ENCODE measurements at regions not wholly inside any gene's neighbourhood (a gene's known extent, or its start where the extent isn't known, plus 50 kb on each side); places are given as distances from the start of the nearest gene placed in this dataset.

GRCh38 chr3:65182085-65182484, 494.3 kb upstream of the ADAMTS9 start:
- 80% methylated on average over 1 of the region's 4 CpGs for WGBS (ENCODE audit: insufficient coverage)
- DNase-seq (ENCODE audit: low read depth in 4 of 6, low spot score in 6 of 6), result no peak

GRCh38 chr3:65181391-65181871, 493.6 kb upstream of the ADAMTS9 start:
- WGBS (ENCODE audit: insufficient coverage), result 33% methylated on average over 1 of the region's 6 CpGs
- Histone ChIP-seq H3K4me1 (ENCODE audit: control insufficient read depth, insufficient read depth, low read length) (peaks cover 3% of the 10 kb centered on the region), H3K9me3 (ENCODE audit: control insufficient read depth, insufficient read depth, low read length) (no peaks in the 10 kb centered on the region), H3K27me3 (ENCODE audit: control insufficient read depth, insufficient read depth, low read length) (no peaks in the 10 kb centered on the region), H3K4me3 (ENCODE audit: low read depth, low read length) (no peak overlapping the region), H3K27ac (ENCODE audit: low read depth, low read length) (peak overlapping the region; percentile 51), H3K36me3 (ENCODE audit: control insufficient read depth, insufficient read depth, low read length) (no peaks in the 10 kb centered on the region)
- DNase-seq (ENCODE audit: low read depth in 4 of 6, low spot score in 6 of 6), result peak in 3 of 6 donors; percentile 44 to 70 (median 62)

More at GRCh38 chr3:65182085-65182484, 494.3 kb upstream of the ADAMTS9 start:
- Histone ChIP-seq H3K36me3 (ENCODE audit: control insufficient read depth, insufficient read depth, low read length) (no peaks in the 10 kb centered on the region), H3K4me3 (ENCODE audit: low read depth, low read length) (no peak overlapping the region), H3K27ac (ENCODE audit: low read depth, low read length) (no peak overlapping the region), H3K4me1 (ENCODE audit: control insufficient read depth, insufficient read depth, low read length) (peaks cover 3% of the 10 kb centered on the region), H3K27me3 (ENCODE audit: control insufficient read depth, insufficient read depth, low read length) (no peaks in the 10 kb centered on the region), H3K9me3 (ENCODE audit: control insufficient read depth, insufficient read depth, low read length) (no peaks in the 10 kb centered on the region)

DNA sequence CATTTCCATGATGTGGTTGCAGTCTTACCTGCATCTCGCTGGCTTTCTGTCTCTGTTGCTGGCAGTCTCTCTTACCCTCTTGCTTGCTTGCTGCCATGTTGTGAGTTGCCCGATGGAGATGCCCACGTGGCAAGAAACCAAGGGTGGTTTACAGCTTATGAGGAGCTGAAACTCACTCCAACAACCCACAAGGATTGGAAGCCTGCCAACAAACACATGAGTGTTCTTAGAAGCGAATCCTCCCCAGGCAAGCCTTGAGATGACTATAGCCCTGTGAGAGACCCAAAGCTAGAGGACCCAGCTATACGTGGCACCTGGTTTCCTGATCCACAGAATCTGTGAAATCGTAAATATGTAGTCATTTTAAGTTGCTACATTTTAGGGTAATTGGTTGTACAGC, 490.9 kb upstream of the ADAMTS9 start:
- no peaks in the 10 kb centered on the region for H3K27me3 ChIP-seq (ENCODE audit: control insufficient read depth, insufficient read depth, low read length)
- H3K4me3 ChIP-seq (ENCODE audit: low read depth, low read length), result no peak overlapping the region
- H3K9me3 ChIP-seq (ENCODE audit: control insufficient read depth, insufficient read depth, low read length), result no peaks in the 10 kb centered on the region
- 67% methylated on average over 3 of the region's 6 CpGs for WGBS (ENCODE audit: insufficient coverage)
- DNase-seq (ENCODE audit: low read depth in 4 of 6, low spot score in 6 of 6), result peak in 1 of 6 donors; percentile 21
- no peaks in the 10 kb centered on the region for H3K36me3 ChIP-seq (ENCODE audit: control insufficient read depth, insufficient read depth, low read length)
- peaks cover 3% of the 10 kb centered on the region for H3K4me1 ChIP-seq (ENCODE audit: control insufficient read depth, insufficient read depth, low read length)
- no peak overlapping the region for H3K27ac ChIP-seq (ENCODE audit: low read depth, low read length)

DNA sequence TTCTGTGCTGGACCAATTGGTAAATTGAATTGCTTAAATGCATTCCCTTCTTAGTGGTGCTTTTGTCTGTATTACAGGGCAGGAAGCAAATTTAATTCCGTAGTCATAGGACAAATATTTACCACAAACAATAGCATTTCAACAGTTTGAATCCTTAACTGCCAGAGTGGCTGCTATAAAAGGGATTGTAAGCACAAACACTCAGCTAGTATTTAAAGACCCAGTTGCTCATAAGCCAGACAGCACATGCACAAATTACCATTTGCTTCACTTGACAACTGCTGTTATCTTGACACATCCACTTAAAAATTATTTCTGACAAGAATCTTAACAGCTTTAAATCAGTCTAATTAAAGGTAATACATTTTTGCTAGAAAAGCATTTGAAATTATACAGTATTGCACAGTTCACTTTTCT, 490.2 kb upstream of the ADAMTS9 start:
- peaks cover 3% of the 10 kb centered on the region for H3K4me1 ChIP-seq (ENCODE audit: control insufficient read depth, insufficient read depth, low read length)
- 20% methylated on average over 1 of the region's 1 CpG for WGBS (ENCODE audit: insufficient coverage)
- DNase-seq (ENCODE audit: low read depth in 4 of 6, low spot score in 6 of 6), result peak in 2 of 6 donors; percentile 41 to 54
- H3K27me3 ChIP-seq (ENCODE audit: control insufficient read depth, insufficient read depth, low read length), result no peaks in the 10 kb centered on the region
- H3K4me3 ChIP-seq (ENCODE audit: low read depth, low read length), result no peak overlapping the region
- H3K36me3 ChIP-seq (ENCODE audit: control insufficient read depth, insufficient read depth, low read length), result no peaks in the 10 kb centered on the region
- no peak overlapping the region for H3K27ac ChIP-seq (ENCODE audit: low read depth, low read length)
- H3K9me3 ChIP-seq (ENCODE audit: control insufficient read depth, insufficient read depth, low read length), result no peaks in the 10 kb centered on the region

DNA sequence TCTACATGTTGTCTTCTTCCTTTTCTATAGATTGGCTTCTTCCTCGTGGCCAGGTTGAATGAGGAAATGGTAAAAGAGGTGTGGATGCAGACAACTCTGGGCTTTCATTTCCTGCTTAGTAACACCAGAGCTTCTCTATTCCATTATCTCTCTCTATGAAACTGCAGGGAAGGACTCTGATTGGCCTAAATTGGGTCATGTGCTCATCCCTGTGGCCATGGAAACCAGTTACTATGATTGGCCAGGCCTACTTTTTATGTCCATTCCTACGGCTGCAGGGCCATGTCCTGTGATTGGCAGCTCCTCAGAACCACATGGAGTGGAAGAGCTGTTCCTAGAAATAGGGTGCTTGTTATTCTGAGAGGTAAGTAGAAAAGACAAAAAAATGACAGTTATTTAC, 486.9 kb upstream of the ADAMTS9 start:
- no peak overlapping the region for H3K4me3 ChIP-seq (ENCODE audit: low read depth, low read length)
- H3K4me1 ChIP-seq (ENCODE audit: control insufficient read depth, insufficient read depth, low read length), result no peaks in the 10 kb centered on the region
- H3K36me3 ChIP-seq (ENCODE audit: control insufficient read depth, insufficient read depth, low read length), result no peaks in the 10 kb centered on the region
- H3K9me3 ChIP-seq (ENCODE audit: control insufficient read depth, insufficient read depth, low read length), result no peaks in the 10 kb centered on the region
- no peak for DNase-seq (ENCODE audit: low read depth in 4 of 6, low spot score in 6 of 6)
- no CpG with 5 or more reads among the region's 2 CpGs for WGBS (ENCODE audit: insufficient coverage)
- no peaks in the 10 kb centered on the region for H3K27me3 ChIP-seq (ENCODE audit: control insufficient read depth, insufficient read depth, low read length)
- H3K27ac ChIP-seq (ENCODE audit: low read depth, low read length), result no peak overlapping the region

DNA sequence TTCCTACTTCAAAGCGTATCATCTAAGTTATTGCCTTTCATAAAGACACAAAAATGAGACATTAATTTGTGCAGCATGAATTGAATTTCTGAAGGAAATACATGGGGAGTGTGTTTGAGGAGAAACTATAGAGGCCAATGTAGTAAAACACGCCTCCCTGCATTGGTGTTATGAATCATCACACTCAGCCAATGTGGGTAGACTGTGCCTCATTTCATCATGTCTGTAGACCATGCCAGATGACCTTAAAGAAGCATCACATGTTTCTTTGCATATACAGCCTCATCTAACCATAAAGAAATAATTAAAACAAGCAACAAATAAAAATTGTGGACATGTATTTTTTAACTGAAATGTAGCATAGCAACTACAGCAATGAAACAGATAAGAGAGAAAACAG, 486.0 kb upstream of the ADAMTS9 start:
- no peaks in the 10 kb centered on the region for H3K4me1 ChIP-seq (ENCODE audit: control insufficient read depth, insufficient read depth, low read length)
- H3K36me3 ChIP-seq (ENCODE audit: control insufficient read depth, insufficient read depth, low read length), result no peaks in the 10 kb centered on the region
- H3K27ac ChIP-seq (ENCODE audit: low read depth, low read length), result no peak overlapping the region
- no peaks in the 10 kb centered on the region for H3K27me3 ChIP-seq (ENCODE audit: control insufficient read depth, insufficient read depth, low read length)
- H3K9me3 ChIP-seq (ENCODE audit: control insufficient read depth, insufficient read depth, low read length), result no peaks in the 10 kb centered on the region
- WGBS (ENCODE audit: insufficient coverage), result 100% methylated on average over 1 of the region's 2 CpGs
- no peak for DNase-seq (ENCODE audit: low read depth in 4 of 6, low spot score in 6 of 6)
- no peak overlapping the region for H3K4me3 ChIP-seq (ENCODE audit: low read depth, low read length)

DNA sequence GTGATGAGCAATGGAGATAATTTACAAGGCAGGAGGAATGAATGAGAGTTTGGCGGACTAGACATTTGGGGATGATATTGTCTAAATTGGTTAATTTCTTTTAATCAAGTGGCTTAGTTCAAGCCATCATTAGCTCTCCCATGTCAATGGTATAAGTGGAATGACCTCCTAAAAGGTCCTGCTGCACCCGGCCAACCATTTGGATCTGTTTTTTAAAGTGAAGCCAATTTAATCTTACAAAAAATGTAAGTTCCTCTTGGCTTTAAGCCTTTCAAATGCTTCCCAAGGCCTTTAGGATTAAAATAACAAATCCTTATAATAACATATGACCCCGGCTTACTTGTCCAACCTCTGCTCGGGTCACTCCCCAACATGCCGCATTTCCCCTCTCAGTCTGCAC, 484.4 kb upstream of the ADAMTS9 start:
- WGBS (ENCODE audit: insufficient coverage), result 69% methylated on average over 4 of the region's 5 CpGs

GRCh38 chr3:65170390-65171042, 482.7 kb upstream of the ADAMTS9 start:
- 31% methylated on average over 6 of the region's 10 CpGs for WGBS (ENCODE audit: insufficient coverage)
- Histone ChIP-seq H3K27me3 (ENCODE audit: control insufficient read depth, insufficient read depth, low read length) (no peaks in the 10 kb centered on the region), H3K4me3 (ENCODE audit: low read depth, low read length) (no peak overlapping the region), H3K4me1 (ENCODE audit: control insufficient read depth, insufficient read depth, low read length) (no peaks in the 10 kb centered on the region), H3K9me3 (ENCODE audit: control insufficient read depth, insufficient read depth, low read length) (no peaks in the 10 kb centered on the region), H3K27ac (ENCODE audit: low read depth, low read length) (peak overlapping the region; percentile 44), H3K36me3 (ENCODE audit: control insufficient read depth, insufficient read depth, low read length) (no peaks in the 10 kb centered on the region)
- peak; percentile 57 to 95 (median 68) for DNase-seq (ENCODE audit: low read depth in 4 of 6, low spot score in 6 of 6)

More for the DNA sequence above, 484.4 kb upstream of the ADAMTS9 start:
- Histone ChIP-seq H3K36me3 (ENCODE audit: control insufficient read depth, insufficient read depth, low read length) (no peaks in the 10 kb centered on the region), H3K27ac (ENCODE audit: low read depth, low read length) (no peak overlapping the region), H3K27me3 (ENCODE audit: control insufficient read depth, insufficient read depth, low read length) (no peaks in the 10 kb centered on the region), H3K4me3 (ENCODE audit: low read depth, low read length) (no peak overlapping the region), H3K4me1 (ENCODE audit: control insufficient read depth, insufficient read depth, low read length) (no peaks in the 10 kb centered on the region), H3K9me3 (ENCODE audit: control insufficient read depth, insufficient read depth, low read length) (no peaks in the 10 kb centered on the region)
- DNase-seq (ENCODE audit: low read depth in 4 of 6, low spot score in 6 of 6), result no peak

GRCh38 chr3:65169961-65170360, 482.2 kb upstream of the ADAMTS9 start:
- no peaks in the 10 kb centered on the region for H3K36me3 ChIP-seq (ENCODE audit: control insufficient read depth, insufficient read depth, low read length)
- H3K27me3 ChIP-seq (ENCODE audit: control insufficient read depth, insufficient read depth, low read length), result no peaks in the 10 kb centered on the region
- DNase-seq (ENCODE audit: low read depth in 4 of 6, low spot score in 6 of 6), result no peak
- no peaks in the 10 kb centered on the region for H3K9me3 ChIP-seq (ENCODE audit: control insufficient read depth, insufficient read depth, low read length)
- no peak overlapping the region for H3K4me3 ChIP-seq (ENCODE audit: low read depth, low read length)
- H3K27ac ChIP-seq (ENCODE audit: low read depth, low read length), result peak overlapping the region; percentile 44
- H3K4me1 ChIP-seq (ENCODE audit: control insufficient read depth, insufficient read depth, low read length), result no peaks in the 10 kb centered on the region
- WGBS (ENCODE audit: insufficient coverage), result no CpG with 5 or more reads among the region's 3 CpGs

DNA sequence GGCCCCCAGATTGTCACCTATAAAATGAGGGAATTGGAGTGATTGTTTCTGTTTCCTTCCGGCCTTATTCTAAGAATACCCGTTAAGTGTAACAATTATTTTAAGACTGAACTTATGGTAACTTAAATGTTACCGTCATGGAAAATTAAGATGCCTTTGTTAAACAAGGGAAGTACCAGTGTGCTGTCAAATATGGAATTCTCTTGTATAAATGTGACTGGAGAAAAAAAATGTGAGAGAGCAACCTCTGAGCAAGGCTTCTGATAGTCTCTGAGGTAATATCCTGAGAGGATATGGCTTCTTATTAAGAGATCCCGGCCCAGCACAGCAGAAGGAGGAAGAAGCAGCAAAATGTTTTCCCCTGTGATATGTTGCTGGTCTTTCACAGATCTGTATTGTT, 480.7 kb upstream of the ADAMTS9 start:
- no peak overlapping the region for H3K4me3 ChIP-seq (ENCODE audit: low read depth, low read length)
- WGBS (ENCODE audit: insufficient coverage), result no CpG with 5 or more reads among the region's 4 CpGs
- no peaks in the 10 kb centered on the region for H3K4me1 ChIP-seq (ENCODE audit: control insufficient read depth, insufficient read depth, low read length)
- DNase-seq (ENCODE audit: low read depth in 4 of 6, low spot score in 6 of 6), result no peak
- H3K36me3 ChIP-seq (ENCODE audit: control insufficient read depth, insufficient read depth, low read length), result no peaks in the 10 kb centered on the region
- H3K27me3 ChIP-seq (ENCODE audit: control insufficient read depth, insufficient read depth, low read length), result no peaks in the 10 kb centered on the region
- H3K27ac ChIP-seq (ENCODE audit: low read depth, low read length), result no peak overlapping the region
- H3K9me3 ChIP-seq (ENCODE audit: control insufficient read depth, insufficient read depth, low read length), result no peaks in the 10 kb centered on the region
